ENCODE measurements at regions not wholly inside any gene's neighbourhood (a gene's known extent, or its start where the extent isn't known, plus 50 kb on each side); places are given as distances from the start of the nearest gene placed in this dataset.

DNA sequence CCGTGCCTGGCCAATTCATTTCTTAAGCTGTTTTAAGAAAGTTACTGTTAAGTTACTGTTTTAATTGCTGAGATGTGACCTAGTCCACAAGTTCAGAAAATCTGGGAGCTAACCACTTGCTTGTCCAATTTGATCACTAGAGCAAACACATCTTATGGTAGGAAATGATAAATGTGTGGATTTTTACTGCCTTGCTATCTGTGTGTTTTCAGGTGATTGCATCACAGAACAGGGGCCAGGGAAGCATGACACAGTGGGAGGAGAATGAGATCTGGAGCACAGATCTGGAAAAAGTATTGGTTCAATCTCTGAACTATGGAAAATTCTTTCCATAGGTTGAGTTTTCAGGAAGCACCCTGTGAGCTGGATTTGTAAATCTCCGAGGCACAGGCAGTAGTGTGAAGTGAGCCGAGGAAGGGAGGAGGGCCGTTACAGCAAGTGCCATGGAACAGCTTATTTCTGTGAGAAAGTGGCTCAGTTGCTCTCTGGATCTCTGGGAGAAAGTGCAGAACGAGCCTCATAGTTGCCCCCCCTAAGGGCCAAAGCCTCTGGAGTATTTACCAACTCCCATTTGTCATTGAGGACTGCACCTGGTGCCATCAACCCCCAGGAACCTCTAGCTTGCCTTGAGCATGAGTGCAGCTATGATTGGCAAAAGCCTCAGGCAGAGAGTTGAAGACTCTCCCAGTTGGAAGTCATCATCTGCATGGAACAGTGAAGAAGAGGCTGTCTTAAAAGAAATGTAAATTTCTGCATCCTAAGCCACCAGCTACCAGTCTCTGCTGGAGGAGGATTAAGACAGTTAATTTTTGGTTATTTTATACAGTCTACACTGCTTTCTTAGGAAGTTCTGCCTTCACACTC lies 161.8 kb upstream of the CLINT1 start:
- no peak for ATAC-seq
- no peak for DNase-seq

DNA sequence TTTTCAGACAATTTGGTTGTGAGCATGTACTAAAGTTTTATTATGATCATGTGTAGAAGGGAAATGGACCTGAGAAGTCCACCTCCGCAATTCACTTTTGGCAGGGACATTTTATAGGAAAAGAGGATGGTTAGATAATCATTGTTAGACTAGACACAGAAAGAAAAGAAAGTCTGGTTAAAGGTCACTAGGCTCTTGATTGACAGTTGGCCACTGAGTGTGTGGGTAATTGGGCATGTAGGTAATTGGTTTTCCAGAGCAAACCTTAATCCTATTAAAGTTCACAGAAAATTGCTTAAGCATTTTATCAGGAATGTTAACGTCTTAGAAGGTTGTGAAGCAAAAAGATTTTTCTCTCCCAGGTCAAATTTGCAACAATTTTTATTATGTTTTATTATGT lies 158.5 kb upstream of the CLINT1 start:
- no peak for DNase-seq
- no peak for ATAC-seq

DNA sequence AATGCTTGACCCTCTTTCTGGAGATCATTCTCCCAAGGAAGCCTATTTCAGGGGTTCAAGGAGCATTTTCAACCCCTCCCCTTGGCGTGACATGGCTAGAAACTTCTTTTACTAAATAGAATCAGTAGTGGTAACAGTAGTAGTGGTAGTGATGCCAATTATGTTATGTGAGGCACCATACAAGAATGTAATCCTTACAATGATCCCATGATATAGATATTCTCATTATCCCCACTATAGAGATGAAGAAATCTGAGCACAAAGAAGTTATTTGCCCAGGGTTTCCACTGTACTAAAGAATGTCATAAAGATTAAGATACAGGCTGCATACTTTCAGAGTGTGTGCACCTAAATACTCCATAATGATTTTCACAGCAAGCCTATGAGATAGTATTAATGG lies 155.4 kb upstream of the CLINT1 start:
- ATAC-seq (no peak), DNase-seq (no peak)

DNA sequence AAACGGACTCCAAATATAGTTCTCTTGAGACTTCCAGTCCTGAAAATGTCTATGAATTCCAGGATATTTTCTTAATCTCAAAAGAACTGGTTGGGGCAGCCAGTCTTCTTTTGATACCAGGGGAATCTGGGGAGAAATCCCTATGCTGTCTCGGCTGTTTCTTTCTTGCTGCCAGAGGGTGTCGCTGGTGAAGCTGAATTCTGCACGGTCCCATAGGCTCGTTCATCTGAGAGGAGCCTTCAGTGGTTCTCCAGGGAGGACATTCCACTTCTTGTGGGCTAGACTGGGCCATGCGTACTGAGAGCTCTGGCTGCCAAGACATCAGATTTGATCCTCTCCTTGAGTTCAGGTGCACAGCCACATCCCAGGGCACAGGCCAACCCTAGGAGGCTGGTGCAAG lies 155.0 kb upstream of the CLINT1 start:
- DNase-seq (no peak), ATAC-seq (no peak)

DNA sequence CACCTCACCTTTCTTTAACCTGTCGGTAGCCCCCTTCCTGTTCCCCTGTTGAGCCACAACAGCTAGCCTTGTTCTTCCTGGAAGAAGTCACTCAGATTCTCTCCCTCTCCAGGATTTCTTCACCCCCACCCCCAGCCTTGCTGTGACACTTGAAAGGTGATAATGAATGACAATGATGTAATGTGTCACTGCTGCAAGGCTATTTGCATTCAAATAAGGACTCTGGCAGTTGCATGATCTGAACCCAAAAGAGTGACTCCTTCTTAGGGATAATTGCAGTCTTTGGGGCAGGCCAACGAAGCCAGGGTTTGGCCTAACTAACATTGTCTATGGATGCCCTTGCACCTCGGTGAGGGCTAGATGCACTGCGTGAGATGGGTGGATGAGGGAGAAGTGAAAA lies 154.4 kb upstream of the CLINT1 start:
- ATAC-seq (no peak), DNase-seq (no peak)

GRCh38 chr5:158011422-158011821 lies 152.5 kb upstream of the CLINT1 start:
- DNase-seq (no peak), ATAC-seq (no peak)

- DNase-seq (no peak), ATAC-seq (no peak)
Measured at GRCh38 chr5:158010831-158011230, 151.9 kb upstream of the CLINT1 start.

GRCh38 chr5:158007336-158007735 lies 148.4 kb upstream of the CLINT1 start:
- ATAC-seq (no peak), DNase-seq (no peak)

DNA sequence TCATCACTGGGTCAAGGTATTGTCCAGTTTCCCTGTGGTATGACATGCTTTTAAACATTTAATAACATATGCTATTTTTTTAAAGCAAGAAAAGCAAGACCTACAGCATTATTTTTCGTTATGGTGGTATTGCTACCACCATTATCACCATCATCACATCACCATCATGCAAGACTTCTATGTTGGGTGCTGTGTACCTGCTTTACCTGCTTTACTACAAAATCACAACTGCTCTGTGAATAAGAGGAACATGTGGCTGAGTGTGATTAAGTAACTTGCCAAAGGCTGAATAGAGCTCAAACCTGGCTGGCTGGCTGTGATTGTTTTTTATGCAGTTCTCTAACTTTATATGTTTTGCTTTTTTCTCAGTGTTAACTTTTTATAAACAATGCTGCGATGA lies 140.8 kb upstream of the CLINT1 start:
- DNase-seq (no peak), ATAC-seq (no peak)

DNA sequence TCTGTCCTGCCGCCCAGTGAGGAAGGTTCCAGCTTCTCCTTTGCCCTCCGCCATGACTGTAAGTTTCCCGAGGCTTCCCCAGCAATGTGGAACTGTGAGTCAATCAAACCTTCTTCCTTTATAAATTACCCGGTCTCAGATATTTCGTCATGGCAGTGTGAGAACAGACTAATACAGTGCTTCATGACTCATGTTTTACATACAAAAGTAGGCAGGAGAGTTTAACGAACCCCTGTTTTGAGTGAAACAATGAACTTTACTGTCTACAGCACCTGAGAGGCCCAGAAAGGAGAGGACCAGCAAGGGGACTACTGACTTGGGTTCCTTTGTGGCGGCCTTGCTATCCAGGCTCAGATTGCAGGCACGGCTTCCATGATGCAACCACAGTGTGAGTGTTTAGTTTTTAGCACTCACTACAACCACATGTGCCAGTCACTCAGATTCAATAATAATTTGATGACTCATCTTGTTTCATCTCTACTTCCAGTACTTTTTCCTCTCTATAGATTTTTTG lies 139.1 kb upstream of the CLINT1 start:
- no peak for DNase-seq
- no peak for ATAC-seq

DNA sequence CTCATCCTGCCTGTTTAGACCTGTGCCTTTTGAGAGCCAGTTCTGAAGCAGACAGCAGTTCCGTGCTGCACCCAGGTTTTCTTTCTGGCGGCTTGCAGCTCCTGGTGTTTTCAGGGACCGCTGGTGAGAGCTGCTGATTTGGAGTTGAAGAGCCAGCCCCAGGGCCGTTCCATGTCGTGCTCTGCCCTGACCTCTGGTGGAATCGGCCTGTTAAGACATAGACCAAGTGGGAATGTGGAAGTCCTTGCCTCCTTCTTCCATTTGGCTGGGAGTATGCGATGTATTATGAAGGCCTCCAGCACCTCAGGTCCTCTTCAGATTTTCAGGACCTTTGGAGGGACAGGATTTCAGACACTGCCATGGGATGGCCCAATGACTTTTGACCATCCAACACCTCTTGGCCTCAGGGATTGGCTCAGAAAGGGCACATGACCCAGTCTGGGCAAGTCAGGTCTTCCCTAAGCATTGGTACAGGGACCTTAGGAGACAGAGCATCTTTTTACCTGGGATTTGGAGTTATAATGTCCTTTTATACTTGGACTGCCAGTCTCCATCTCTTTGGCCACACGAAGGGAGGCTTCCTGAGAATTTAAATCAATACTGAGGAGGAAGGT lies 136.1 kb upstream of the CLINT1 start:
- peak; percentile 47 for DNase-seq
- ATAC-seq = peak; percentile 77

GRCh38 chr5:157993986-157994691 lies 135.2 kb upstream of the CLINT1 start:
- ATAC-seq (peak; percentile 40), DNase-seq (no peak)

- no peak for DNase-seq
- ATAC-seq = no peak
Measured at GRCh38 chr5:157993201-157993600, 134.3 kb upstream of the CLINT1 start.

DNA sequence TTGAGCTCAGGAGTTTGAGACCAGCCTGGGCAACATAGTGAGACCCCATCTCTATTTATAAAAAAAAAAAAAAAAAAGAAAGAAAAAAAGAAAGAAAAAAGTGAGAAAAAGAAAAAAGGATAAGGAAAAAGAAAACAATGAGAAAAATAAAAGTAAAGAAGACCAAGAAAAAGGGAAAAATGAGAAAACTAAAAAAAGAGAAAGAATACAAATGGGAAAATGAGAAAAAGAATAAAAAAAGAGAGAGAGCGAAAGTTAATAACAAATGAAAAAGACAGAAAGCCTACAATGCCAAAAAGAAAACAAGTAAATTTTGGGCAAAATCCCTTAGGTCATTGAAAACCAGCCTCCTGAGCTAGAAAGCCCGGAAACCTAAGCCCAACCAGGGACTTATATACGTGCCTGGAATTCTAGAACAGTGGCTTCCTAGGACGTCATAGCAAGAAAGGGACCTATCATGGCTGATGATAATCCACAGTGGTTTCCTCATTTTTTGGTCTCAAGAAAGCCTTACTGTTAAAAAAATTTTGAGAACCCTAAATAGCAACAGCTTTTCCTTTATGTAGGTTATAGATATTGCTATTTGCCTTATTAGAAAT lies 131.7 kb upstream of the CLINT1 start:
- no peak for DNase-seq
- ATAC-seq = no peak

DNA sequence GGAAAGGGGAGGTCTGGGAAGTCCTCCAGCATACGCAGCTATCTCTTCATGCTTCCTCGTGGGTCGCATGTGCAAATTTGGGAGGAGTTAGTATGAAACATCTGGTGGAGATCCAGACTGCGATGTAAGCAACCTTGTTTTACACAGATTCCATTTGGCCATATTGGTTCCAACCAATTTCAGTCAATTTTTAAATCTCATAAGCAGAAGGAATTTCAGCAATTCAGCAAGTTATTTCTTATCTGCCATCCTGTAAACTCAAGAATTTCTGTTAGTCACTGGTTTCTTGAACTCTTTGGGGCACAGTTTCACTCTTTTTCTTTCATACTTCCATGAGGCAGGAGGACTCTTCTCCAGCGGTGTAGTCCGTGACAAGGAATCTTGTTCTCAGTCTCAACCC lies 130.4 kb upstream of the CLINT1 start:
- DNase-seq = no peak
- ATAC-seq = no peak

GRCh38 chr5:157987259-157987658 lies 128.3 kb upstream of the CLINT1 start:
- DNase-seq = no peak
- ATAC-seq = no peak

DNA sequence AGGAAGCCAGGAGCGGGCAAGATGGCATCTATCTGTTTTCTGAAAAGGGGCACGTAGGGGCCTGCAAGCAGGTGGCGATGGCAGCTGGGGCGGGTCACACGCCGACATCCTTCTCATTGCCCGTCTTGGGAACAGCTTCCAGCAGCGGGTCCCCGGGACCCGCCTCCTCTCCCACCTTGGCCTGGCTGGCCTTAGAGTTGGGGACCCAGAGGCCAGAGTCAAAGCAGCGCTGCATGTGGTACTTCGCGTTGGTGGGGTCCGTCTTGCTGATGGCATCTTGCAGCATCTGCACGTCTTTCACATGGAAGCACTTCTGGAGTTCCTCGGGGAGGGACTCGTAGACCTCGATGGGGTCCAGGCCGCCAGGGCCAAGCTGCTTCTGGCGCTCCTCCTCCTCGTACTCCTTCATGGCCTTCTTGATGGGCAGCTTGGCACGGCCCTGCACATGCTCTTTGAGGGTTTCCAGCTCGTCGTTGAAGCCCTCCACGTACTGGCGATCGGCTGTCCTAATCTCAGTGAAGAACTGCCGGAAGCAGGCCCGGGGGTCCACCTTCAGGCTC lies 127.6 kb upstream of the CLINT1 start:
- no peak for ATAC-seq
- DNase-seq = no peak

DNA sequence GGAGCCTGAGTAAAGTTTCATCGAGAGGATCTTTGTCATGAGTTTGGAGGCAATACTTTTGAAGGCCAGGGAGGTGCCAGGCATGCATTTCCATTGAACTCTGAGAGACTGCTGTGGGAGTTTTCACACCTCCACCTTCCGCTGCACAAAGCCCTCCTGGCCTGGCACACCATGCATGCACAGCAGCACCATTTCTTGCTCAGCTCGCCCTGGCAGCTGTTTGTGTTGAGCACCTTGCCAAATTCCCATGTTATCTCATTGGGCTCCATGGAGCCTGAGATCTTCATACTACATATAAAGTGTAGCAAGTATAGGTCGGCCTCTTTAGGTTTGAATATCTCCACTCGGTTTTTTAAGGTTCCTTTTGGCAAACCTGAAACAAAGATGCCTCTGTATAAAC lies 125.7 kb upstream of the CLINT1 start:
- ATAC-seq = no peak
- DNase-seq = no peak

- DNase-seq = no peak
- ATAC-seq = no peak
Measured at GRCh38 chr5:157983906-157984551, 125.1 kb upstream of the CLINT1 start.

DNA sequence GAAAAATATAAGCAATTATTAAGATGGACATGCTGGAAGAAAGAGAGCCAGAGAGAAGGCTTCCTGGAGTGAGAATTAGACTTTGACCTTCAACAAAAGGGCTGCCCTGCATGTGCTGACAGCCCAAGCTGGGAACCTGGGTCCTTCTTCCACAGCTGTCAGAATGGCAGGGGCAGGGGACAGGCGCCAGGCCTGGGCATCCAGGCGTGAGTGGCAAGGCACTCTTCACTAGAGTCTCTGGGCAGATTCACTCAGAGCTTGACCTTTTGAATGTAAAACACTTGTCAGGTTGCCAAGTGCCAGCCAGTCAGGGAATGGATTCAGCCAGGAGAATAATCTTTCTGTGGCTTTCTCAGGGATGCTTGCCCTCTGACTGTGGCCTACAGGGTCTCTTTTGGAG lies 119.1 kb upstream of the CLINT1 start:
- no peak for ATAC-seq
- DNase-seq = no peak

- DNase-seq = no peak
- ATAC-seq = no peak
Measured at GRCh38 chr5:157976429-157976828, 117.5 kb upstream of the CLINT1 start.

DNA sequence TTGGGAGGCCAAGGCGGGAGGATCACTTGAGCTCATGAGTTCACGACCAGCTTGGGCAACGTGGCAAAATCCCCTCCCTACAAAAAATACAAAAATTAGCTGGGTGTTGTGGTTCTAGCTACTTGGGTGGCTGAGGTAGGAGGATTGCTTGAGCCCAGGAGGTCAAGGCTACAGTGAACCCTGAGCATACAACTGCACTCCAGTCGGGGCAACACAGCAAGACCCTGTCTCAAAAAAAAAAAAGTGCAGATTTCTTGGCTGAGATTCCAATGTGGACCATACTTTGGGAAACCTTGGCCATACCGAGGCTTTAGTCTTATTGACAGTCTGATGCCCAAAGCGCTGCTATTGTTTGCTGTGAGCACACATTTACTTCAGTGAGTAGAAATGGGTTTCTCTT lies 113.6 kb upstream of the CLINT1 start:
- no peak for DNase-seq

More for the DNA sequence above, 113.6 kb upstream of the CLINT1 start:
- no peak for ATAC-seq

Data from stimulated activated naive CD8-positive, alpha-beta T cell treated with anti-CD3 and anti-CD28 coated beads, Interleukin-15, Interleukin-2, amounts not matched to agents 100 U/mL and 50 U/mL, for 24 hours (primary cell).